Osteocyte (in vitro differentiated cells): ENCODE measurements at regions not wholly inside any gene's neighbourhood (a gene's known extent, or its start where the extent isn't known, plus 50 kb on each side); places are given as distances from the start of the nearest gene placed in this dataset.

Source experiments
- DNase-seq: peaks from one replicate; pipeline ENCODE4 v3.0.0; 2021; ENCODE audit warnings: mixed read lengths; ENCODE audit not compliant: unreplicated experiment; ENCODE audit errors: extremely low spot score
- H3K27ac Mint-ChIP-seq: one replicate; pipeline ENCODE4 v1.8.0; 2021; ENCODE audit warnings: mild to moderate bottlenecking, mixed read lengths; ENCODE audit not compliant: unreplicated experiment
- H3K27me3 Mint-ChIP-seq: one replicate; pipeline ENCODE4 v1.8.0; 2021; ENCODE audit warnings: mixed read lengths; ENCODE audit not compliant: unreplicated experiment
- H3K36me3 Mint-ChIP-seq: one replicate; pipeline ENCODE4 v1.8.0; 2021; ENCODE audit warnings: mixed read lengths; ENCODE audit not compliant: unreplicated experiment
- H3K4me1 Mint-ChIP-seq: one replicate; pipeline ENCODE4 v1.8.0; 2021; ENCODE audit warnings: mixed read lengths; ENCODE audit not compliant: unreplicated experiment
- H3K4me3 Mint-ChIP-seq: one replicate; pipeline ENCODE4 v1.8.0; 2021; ENCODE audit warnings: mild to moderate bottlenecking, moderate library complexity, mixed read lengths; ENCODE audit not compliant: unreplicated experiment
- H3K9me3 Mint-ChIP-seq: one replicate; pipeline ENCODE4 v1.8.0; 2021; ENCODE audit warnings: mixed read lengths; ENCODE audit not compliant: unreplicated experiment
- CTCF ChIP-seq: fragments of 200-600 bp; sonication (generic); IDR thresholded peaks from 2 replicates; pipeline ENCODE4 v1.5.0; 2021; ENCODE audit warnings: antibody characterized with exemption, mild to moderate bottlenecking, moderate library complexity

GRCh38 chr2:182642328-182642727, 73.7 kb upstream of the DNAJC10 start:
- Mint-ChIP-seq H3K9me3 (no peaks in the 10 kb centered on the region), H3K4me1 (peaks cover 7% of the 10 kb centered on the region), H3K27ac (no peak overlapping the region), H3K27me3 (no peaks in the 10 kb centered on the region), H3K36me3 (no peaks in the 10 kb centered on the region), H3K4me3 (no peak overlapping the region)
- no peak for TF ChIP-seq CTCF
- no peak for DNase-seq

GRCh38 chr2:182646763-182647498, 69.1 kb upstream of the DNAJC10 start:
- no peak for TF ChIP-seq CTCF
- Mint-ChIP-seq H3K9me3 (no peaks in the 10 kb centered on the region), H3K36me3 (no peaks in the 10 kb centered on the region)

GRCh38 chr2:182647499-182647787, 68.6 kb upstream of the DNAJC10 start:
- Mint-ChIP-seq H3K9me3 (no peaks in the 10 kb centered on the region), H3K36me3 (no peaks in the 10 kb centered on the region), H3K4me3 (no peak overlapping the region), H3K27me3 (no peaks in the 10 kb centered on the region), H3K4me1 (peaks cover 21% of the 10 kb centered on the region), H3K27ac (no peak overlapping the region)
- no peak for TF ChIP-seq CTCF
- DNase-seq, result no peak

More at GRCh38 chr2:182646763-182647498, 69.1 kb upstream of the DNAJC10 start:
- Mint-ChIP-seq H3K27ac (no peak overlapping the region), H3K4me1 (peaks cover 21% of the 10 kb centered on the region), H3K4me3 (no peak overlapping the region), H3K27me3 (no peaks in the 10 kb centered on the region)
- DNase-seq, result no peak

GRCh38 chr2:182649316-182649715, 66.7 kb upstream of the DNAJC10 start:
- no peaks in the 10 kb centered on the region for H3K9me3 Mint-ChIP-seq

DNA sequence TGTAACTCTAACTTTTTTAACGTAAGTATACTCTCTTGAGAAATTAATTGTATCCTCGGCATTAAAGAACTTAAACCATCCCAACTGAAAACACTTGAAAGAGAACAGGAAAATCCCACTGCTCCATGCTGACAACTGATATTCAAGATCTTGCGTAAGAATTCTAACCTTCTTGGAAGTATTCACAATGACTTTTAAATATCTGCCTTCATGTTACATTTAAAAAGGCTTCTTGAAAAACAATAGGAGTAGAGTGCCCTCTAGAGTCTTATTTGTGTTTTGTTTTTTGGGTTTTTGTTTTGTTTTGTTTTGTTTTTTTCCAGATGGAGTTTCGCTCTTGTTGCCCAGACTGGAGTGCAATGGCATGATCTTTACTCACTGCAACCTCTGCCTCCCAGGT, 65.4 kb upstream of the DNAJC10 start:
- no peaks in the 10 kb centered on the region for H3K9me3 Mint-ChIP-seq
- DNase-seq, result no peak
- H3K4me3 Mint-ChIP-seq, result no peak overlapping the region
- H3K27ac Mint-ChIP-seq, result no peak overlapping the region
- no peaks in the 10 kb centered on the region for H3K36me3 Mint-ChIP-seq
- no peaks in the 10 kb centered on the region for H3K27me3 Mint-ChIP-seq
- peak; percentile 66 for TF ChIP-seq CTCF
- H3K4me1 Mint-ChIP-seq, result peaks cover 18% of the 10 kb centered on the region

More at GRCh38 chr2:182649316-182649715, 66.7 kb upstream of the DNAJC10 start:
- Mint-ChIP-seq H3K27me3 (no peaks in the 10 kb centered on the region), H3K27ac (peak overlapping the region; percentile 48), H3K4me1 (peaks cover 18% of the 10 kb centered on the region), H3K36me3 (no peaks in the 10 kb centered on the region), H3K4me3 (no peak overlapping the region)
- no peak for DNase-seq
- TF ChIP-seq CTCF, result peak; percentile 78
